ENCODE measurements at regions not wholly inside any gene's neighbourhood (a gene's known extent, or its start where the extent isn't known, plus 50 kb on each side); places are given as distances from the start of the nearest gene placed in this dataset.

DNA sequence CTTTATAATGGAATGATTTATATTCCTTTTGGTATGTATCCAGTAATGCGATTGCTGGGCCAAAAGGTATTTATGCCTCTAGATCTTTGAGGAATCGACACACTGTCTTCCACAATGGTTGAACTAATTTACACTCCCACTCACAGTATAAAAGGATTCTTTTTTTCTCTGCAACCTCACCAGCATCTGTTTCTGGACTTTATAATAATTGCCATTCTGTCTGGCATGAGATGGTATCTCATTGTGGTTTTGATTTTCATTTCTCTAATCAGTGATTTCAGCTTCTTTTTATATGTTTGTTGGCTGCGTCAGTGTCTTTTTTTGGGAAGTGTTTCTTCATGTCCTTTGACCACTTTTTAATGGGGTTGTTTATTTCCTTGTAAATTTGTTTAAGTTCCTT, 679.3 kb downstream of the JRKL start:
- Histone ChIP-seq H3K9ac (ENCODE audit: insufficient read depth in 1 of 2, low read depth in 2 of 2, low read length in 2 of 2) (no peak overlapping the region), H3K9me1 (ENCODE audit: control insufficient read depth, insufficient read depth, low read length) (no peaks in the 10 kb centered on the region), H3K4me2 (ENCODE audit: insufficient read depth, low read length) (no peak overlapping the region), H4K20me1 (replicated peaks; ENCODE audit: control insufficient read depth, insufficient read depth, low read length) (no peaks in the 10 kb centered on the region), H2AFZ (ENCODE audit: low read depth, low read length) (no peak overlapping the region), H3K9me3 (replicated peaks; ENCODE audit: control insufficient read depth, insufficient read depth, low read depth, low read length) (no peaks in the 10 kb centered on the region), H3K79me2 (ENCODE audit: control insufficient read depth, insufficient read depth, low read length) (no peaks in the 10 kb centered on the region), H3K4me1 (replicated peaks in 1 of 2; ENCODE audit: control insufficient read depth in 2 of 2, insufficient read depth in 2 of 2, low read length in 2 of 2) (no peaks in the 10 kb centered on the region), H3K27ac (ENCODE audit: extremely low read depth, low read depth, low read length) (no peak overlapping the region), H3K27me3 (ENCODE audit: control insufficient read depth in 2 of 2, insufficient read depth in 2 of 2, low read length in 2 of 2) (no peaks in the 10 kb centered on the region), H3K36me3 (ENCODE audit: control insufficient read depth, insufficient read depth, low read length) (no peaks in the 10 kb centered on the region), H3K4me3 (no peak overlapping the region)
- ChIA-PET POLR2A (no interaction called here), CTCF (ENCODE audit: low intra/inter-chr PET ratio) (no interaction called here)
- BruUV-seq (replicated peaks) = no TSS peak
- WGBS (ENCODE audit: insufficient coverage, low coverage, missing lambda C conversion rate) = 2% methylated on average over 3 of the region's 3 CpGs
- intact Hi-C loops (cut with micrococcal nuclease) (no loop called here), in situ Hi-C loops (cut with MboI) (no loop called here)
- no peak for FAIRE-seq
- DNase-seq (ENCODE audit: extremely low read depth in 1 of 4, low spot score in 3 of 4) = no peak
- ATAC-seq = no peak
- no peak for TF ChIP-seq ZNF76 (CRISPR knock-in tag; IDR thresholded peaks at IDR 0.05; ENCODE audit: borderline replicate concordance)
- no peak for TF ChIP-seq MECOM (CRISPR knock-in tag; IDR thresholded peaks at IDR 0.05)
- TF ChIP-seq, protein P1, sequence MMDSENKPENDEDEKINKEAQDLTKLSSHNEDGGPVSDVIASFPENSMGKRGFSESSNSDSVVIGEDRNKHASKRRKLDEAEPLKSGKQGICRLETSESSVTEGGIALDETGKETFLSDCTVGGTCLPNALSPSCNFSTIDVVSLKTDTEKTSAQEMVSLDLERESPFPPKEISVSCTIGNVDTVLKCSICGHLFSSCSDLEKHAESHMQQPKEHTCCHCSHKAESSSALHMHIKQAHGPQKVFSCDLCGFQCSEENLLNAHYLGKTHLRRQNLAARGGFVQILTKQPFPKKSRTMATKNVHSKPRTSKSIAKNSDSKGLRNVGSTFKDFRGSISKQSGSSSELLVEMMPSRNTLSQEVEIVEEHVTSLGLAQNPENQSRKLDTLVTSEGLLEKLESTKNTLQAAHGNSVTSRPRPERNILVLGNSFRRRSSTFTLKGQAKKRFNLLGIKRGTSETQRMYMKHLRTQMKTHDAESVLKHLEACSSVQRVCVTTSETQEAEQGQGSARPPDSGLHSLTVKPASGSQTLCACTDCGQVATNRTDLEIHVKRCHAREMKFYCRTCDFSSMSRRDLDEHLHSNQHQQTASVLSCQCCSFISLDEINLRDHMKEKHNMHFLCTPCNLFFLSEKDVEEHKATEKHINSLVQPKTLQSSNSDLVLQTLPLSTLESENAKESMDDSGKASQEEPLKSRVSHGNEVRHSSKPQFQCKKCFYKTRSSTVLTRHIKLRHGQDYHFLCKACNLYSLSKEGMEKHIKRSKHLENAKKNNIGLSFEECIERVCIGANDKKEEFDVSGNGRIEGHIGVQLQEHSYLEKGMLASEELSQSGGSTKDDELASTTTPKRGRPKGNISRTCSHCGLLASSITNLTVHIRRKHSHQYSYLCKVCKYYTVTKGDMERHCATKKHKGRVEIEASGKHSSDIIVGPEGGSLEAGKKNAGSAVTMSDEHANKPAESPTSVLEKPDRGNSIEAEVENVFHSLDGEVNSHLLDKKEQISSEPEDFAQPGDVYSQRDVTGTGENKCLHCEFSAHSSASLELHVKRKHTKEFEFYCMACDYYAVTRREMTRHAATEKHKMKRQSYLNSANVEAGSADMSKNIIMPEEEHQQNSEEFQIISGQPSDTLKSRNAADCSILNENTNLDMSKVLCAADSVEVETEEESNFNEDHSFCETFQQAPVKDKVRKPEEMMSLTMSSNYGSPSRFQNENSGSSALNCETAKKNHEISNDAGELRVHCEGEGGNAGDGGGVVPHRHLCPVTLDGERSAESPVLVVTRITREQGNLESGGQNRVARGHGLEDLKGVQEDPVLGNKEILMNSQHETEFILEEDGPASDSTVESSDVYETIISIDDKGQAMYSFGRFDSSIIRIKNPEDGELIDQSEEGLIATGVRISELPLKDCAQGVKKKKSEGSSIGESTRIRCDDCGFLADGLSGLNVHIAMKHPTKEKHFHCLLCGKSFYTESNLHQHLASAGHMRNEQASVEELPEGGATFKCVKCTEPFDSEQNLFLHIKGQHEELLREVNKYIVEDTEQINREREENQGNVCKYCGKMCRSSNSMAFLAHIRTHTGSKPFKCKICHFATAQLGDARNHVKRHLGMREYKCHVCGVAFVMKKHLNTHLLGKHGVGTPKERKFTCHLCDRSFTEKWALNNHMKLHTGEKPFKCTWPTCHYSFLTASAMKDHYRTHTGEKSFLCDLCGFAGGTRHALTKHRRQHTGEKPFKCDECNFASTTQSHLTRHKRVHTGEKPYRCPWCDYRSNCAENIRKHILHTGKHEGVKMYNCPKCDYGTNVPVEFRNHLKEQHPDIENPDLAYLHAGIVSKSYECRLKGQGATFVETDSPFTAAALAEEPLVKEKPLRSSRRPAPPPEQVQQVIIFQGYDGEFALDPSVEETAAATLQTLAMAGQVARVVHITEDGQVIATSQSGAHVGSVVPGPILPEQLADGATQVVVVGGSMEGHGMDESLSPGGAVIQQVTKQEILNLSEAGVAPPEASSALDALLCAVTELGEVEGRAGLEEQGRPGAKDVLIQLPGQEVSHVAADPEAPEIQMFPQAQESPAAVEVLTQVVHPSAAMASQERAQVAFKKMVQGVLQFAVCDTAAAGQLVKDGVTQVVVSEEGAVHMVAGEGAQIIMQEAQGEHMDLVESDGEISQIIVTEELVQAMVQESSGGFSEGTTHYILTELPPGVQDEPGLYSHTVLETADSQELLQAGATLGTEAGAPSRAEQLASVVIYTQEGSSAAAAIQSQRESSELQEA (IDR thresholded peaks at IDR 0.05; ENCODE audit: low read depth) = no peak
- TF ChIP-seq, protein P2, sequence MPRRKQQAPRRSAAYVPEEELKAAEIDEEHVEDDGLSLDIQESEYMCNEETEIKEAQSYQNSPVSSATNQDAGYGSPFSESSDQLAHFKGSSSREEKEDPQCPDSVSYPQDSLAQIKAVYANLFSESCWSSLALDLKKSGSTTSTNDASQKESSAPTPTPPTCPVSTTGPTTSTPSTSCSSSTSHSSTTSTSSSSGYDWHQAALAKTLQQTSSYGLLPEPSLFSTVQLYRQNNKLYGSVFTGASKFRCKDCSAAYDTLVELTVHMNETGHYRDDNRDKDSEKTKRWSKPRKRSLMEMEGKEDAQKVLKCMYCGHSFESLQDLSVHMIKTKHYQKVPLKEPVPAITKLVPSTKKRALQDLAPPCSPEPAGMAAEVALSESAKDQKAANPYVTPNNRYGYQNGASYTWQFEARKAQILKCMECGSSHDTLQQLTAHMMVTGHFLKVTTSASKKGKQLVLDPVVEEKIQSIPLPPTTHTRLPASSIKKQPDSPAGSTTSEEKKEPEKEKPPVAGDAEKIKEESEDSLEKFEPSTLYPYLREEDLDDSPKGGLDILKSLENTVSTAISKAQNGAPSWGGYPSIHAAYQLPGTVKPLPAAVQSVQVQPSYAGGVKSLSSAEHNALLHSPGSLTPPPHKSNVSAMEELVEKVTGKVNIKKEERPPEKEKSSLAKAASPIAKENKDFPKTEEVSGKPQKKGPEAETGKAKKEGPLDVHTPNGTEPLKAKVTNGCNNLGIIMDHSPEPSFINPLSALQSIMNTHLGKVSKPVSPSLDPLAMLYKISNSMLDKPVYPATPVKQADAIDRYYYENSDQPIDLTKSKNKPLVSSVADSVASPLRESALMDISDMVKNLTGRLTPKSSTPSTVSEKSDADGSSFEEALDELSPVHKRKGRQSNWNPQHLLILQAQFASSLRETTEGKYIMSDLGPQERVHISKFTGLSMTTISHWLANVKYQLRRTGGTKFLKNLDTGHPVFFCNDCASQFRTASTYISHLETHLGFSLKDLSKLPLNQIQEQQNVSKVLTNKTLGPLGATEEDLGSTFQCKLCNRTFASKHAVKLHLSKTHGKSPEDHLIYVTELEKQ (CRISPR knock-in tag; IDR thresholded peaks at IDR 0.05) = no peak
- no peak for TF ChIP-seq NFXL1 (CRISPR knock-in tag; IDR thresholded peaks at IDR 0.05)
- TF ChIP-seq ZKSCAN3 (CRISPR knock-in tag; IDR thresholded peaks at IDR 0.05) = no peak

Measured in K562 (cell line).